GM06990 (cell line): ENCODE measurements at regions not wholly inside any gene's neighbourhood (a gene's known extent, or its start where the extent isn't known, plus 50 kb on each side); places are given as distances from the start of the nearest gene placed in this dataset.
"Not testable (repeated sequence)": the region's sequence is repeated elsewhere in the genome, so short reads cannot be mapped to it uniquely, and the experiment has no call there.

Source experiments
- DNase-seq: peaks from one replicate; pipeline ENCODE4 v3.0.0-alpha.2; 2011; ENCODE audit not compliant: insufficient read length; ENCODE audit errors: extremely low read depth
- H3K27me3 ChIP-seq: replicated peaks from 2 replicates; pipeline ENCODE4 v1.6.0; 2011; ENCODE audit warnings: low read length; ENCODE audit not compliant: control insufficient read depth, insufficient read depth
- H3K36me3 ChIP-seq: 2 replicates; pipeline ENCODE4 v1.5.1; 2011; ENCODE audit warnings: low read length; ENCODE audit not compliant: control insufficient read depth, insufficient read depth
- H3K4me3 ChIP-seq: replicated peaks from 2 replicates; pipeline ENCODE4 v1.5.1; 2011; ENCODE audit warnings: low read depth, mild to moderate bottlenecking, control low read depth, low read length
- CTCF ChIP-seq: IDR thresholded peaks from 2 replicates; pipeline ENCODE4 v1.5.1; 2011; ENCODE audit warnings: low read length, control low read depth, mild to moderate bottlenecking, inconsistent platforms; ENCODE audit not compliant: insufficient read depth, poor library complexity, severe bottlenecking

GRCh38 chr17:63286254-63286653 lies 159.9 kb downstream of the CYB561 start:
- Histone ChIP-seq H3K27me3 (no peaks in the 10 kb centered on the region), H3K36me3 (no peaks in the 10 kb centered on the region), H3K4me3 (no peak overlapping the region)
- no peak for TF ChIP-seq CTCF
- DNase-seq: no peak

- not testable (repeated sequence) for H3K4me3 ChIP-seq, DNase-seq, H3K36me3 ChIP-seq, H3K27me3 ChIP-seq
These were observed 159.1 kb downstream of the CYB561 start for GRCh38 chr17:63287006-63287405.

- Histone ChIP-seq H3K36me3 (no peaks in the 10 kb centered on the region), H3K27me3 (no peaks in the 10 kb centered on the region), H3K4me3 (no peak overlapping the region)
- DNase-seq: no peak
- TF ChIP-seq CTCF: no peak
These were observed 156.2 kb downstream of the CYB561 start for GRCh38 chr17:63289931-63290330.

- no peaks in the 10 kb centered on the region for H3K36me3 ChIP-seq
These were observed 155.8 kb downstream of the CYB561 start for GRCh38 chr17:63290351-63290750.

GRCh38 chr17:63290784-63291183 lies 155.3 kb downstream of the CYB561 start:
- no peak for TF ChIP-seq CTCF
- no peak overlapping the region for H3K4me3 ChIP-seq
- DNase-seq: no peak
- H3K27me3 ChIP-seq: no peaks in the 10 kb centered on the region
- H3K36me3 ChIP-seq: no peaks in the 10 kb centered on the region

More at GRCh38 chr17:63290351-63290750, 155.8 kb downstream of the CYB561 start:
- no peak for DNase-seq
- Histone ChIP-seq H3K27me3 (no peaks in the 10 kb centered on the region), H3K4me3 (no peak overlapping the region)
- no peak for TF ChIP-seq CTCF

GRCh38 chr17:63291258-63291657 lies 154.8 kb downstream of the CYB561 start:
- no peaks in the 10 kb centered on the region for H3K36me3 ChIP-seq
- H3K27me3 ChIP-seq: no peaks in the 10 kb centered on the region
- DNase-seq: no peak
- TF ChIP-seq CTCF: no peak
- H3K4me3 ChIP-seq: no peak overlapping the region
